Endothelial cell of umbilical vein (primary cell): ENCODE measurements at regions not wholly inside any gene's neighbourhood (a gene's known extent, or its start where the extent isn't known, plus 50 kb on each side); places are given as distances from the start of the nearest gene placed in this dataset.

ENCODE experiments used
- BruUV-seq: library from RNA; stranded (reverse); fragments of 400-500 nt; replicated peaks from 2 replicates; lab custom pipeline; 2021; lab: Mats Ljungman, UMichigan
- CTCF ChIA-PET: fragments of 300-600, 350-600 bp; sonication (Branson Sonifier 250); formaldehyde crosslinking; loops from one replicate; lab custom pipeline; 2021; ENCODE audit warnings: antibody characterized with exemption, inconsistent platforms; lab: Charles Lee
- POLR2A ChIA-PET: fragments of 300-600, 350-600 bp; sonication (Branson Sonifier 250); formaldehyde crosslinking; loops from one replicate; lab custom pipeline; 2021; ENCODE audit warnings: antibody characterized with exemption, inconsistent platforms; lab: Charles Lee
- DNase-seq: peaks from one replicate; pipeline ENCODE4 v3.0.0-alpha.2; 2011; ENCODE audit warnings: low read depth, low spot score
- FAIRE-seq: peaks from 2 replicates; lab custom pipeline; 2011; peaks lifted over from hg19 to GRCh38; lab: Jason Lieb, UNC
- H2AFZ ChIP-seq: 2 replicates; pipeline ENCODE4 v1.6.0; 2012; ENCODE audit warnings: low read depth, low read length, control low read depth, inconsistent platforms
- H3K27ac ChIP-seq: 2 replicates; pipeline ENCODE4 v1.5.1; 2011; ENCODE audit warnings: low read depth, mild to moderate bottlenecking, control low read depth, low read length, moderate library complexity; ENCODE audit not compliant: insufficient read depth
- H3K27me3 ChIP-seq, 2 experiments: 2 replicates each; pipeline versions ENCODE4 v1.6.0 to v1.6.1; 2011; ENCODE audit warnings: low read length in 2 of 2, mixed read lengths in 1 of 2; ENCODE audit not compliant: control insufficient read depth in 2 of 2, insufficient read depth in 2 of 2
- H3K36me3 ChIP-seq, 2 experiments: 2 replicates in 1 of 2; 3 replicates in 1 of 2; pipeline ENCODE4 v1.5.1; 2011; ENCODE audit warnings: low read length in 2 of 2, mild to moderate bottlenecking in 1 of 2, moderate library complexity in 1 of 2; ENCODE audit not compliant: control insufficient read depth in 2 of 2, insufficient read depth in 2 of 2; ENCODE audit errors: extremely low read depth in 1 of 2
- H3K4me1 ChIP-seq: 3 replicates; pipeline ENCODE4 v1.5.1; 2011; ENCODE audit warnings: mild to moderate bottlenecking, low read length; ENCODE audit not compliant: control insufficient read depth, insufficient read depth; ENCODE audit errors: extremely low read depth
- H3K4me2 ChIP-seq: 2 replicates; pipeline ENCODE4 v1.6.1; 2011; ENCODE audit warnings: low read length, control low read depth, mixed read lengths; ENCODE audit not compliant: insufficient read depth
- H3K4me3 ChIP-seq, 3 experiments: fragments of 200-600 bp in 1 of 3; sonication (generic), shearing (Covaris generic) in 1 of 3; replicated peaks in 1 of 3; 2 replicates each; pipeline ENCODE4 v1.5.1; 2011 to 2016; ENCODE audit warnings: control low read depth in 3 of 3, low read length in 3 of 3, mild to moderate bottlenecking in 2 of 3, inconsistent platforms in 1 of 3, low read depth in 1 of 3, moderate library complexity in 1 of 3; ENCODE audit not compliant: insufficient read depth in 1 of 3
- H3K79me2 ChIP-seq: 2 replicates; pipeline ENCODE4 v1.6.0; 2012; ENCODE audit warnings: low read length, inconsistent platforms; ENCODE audit not compliant: control insufficient read depth, insufficient read depth
- H3K9ac ChIP-seq: replicated peaks from 2 replicates; pipeline ENCODE3; 2011; ENCODE audit warnings: low read length, control low read depth; ENCODE audit not compliant: insufficient read depth; ENCODE audit errors: extremely low read depth
- H3K9me1 ChIP-seq: replicated peaks from 3 replicates; pipeline ENCODE4 v1.6.0; 2011; ENCODE audit warnings: mild to moderate bottlenecking, low read length; ENCODE audit not compliant: control insufficient read depth, insufficient read depth; ENCODE audit errors: extremely low read depth
- H3K9me3 ChIP-seq: replicated peaks from 2 replicates; pipeline ENCODE4 v1.5.1; 2012; ENCODE audit warnings: low read length, inconsistent platforms; ENCODE audit not compliant: control insufficient read depth, insufficient read depth
- H4K20me1 ChIP-seq: replicated peaks from 2 replicates; pipeline ENCODE3; 2011; ENCODE audit warnings: mild to moderate bottlenecking, low read length; ENCODE audit not compliant: control insufficient read depth, insufficient read depth; ENCODE audit errors: extremely low read depth
- EZH2 ChIP-seq: IDR thresholded peaks from 2 replicates; pipeline ENCODE4 v1.6.1; 2012; ENCODE audit warnings: borderline replicate concordance, low read depth, mild to moderate bottlenecking, moderate library complexity, low read length, inconsistent platforms; ENCODE audit not compliant: severe bottlenecking
- FOS ChIP-seq: IDR thresholded peaks from 2 replicates; pipeline ENCODE4 v1.6.1; 2011; ENCODE audit warnings: mild to moderate bottlenecking, low read length, moderate library complexity, borderline replicate concordance; ENCODE audit not compliant: insufficient read depth
- GATA2 ChIP-seq: IDR thresholded peaks from 2 replicates; pipeline ENCODE4 v1.7.0; 2011; ENCODE audit warnings: low read depth, mild to moderate bottlenecking, moderate library complexity, mixed read lengths, low read length; ENCODE audit not compliant: insufficient read length, insufficient read depth
- JUN ChIP-seq: IDR thresholded peaks from 2 replicates; pipeline ENCODE4 v1.6.1; 2011; ENCODE audit warnings: borderline replicate concordance, low read depth; ENCODE audit not compliant: insufficient read length, insufficient read depth
- MYC ChIP-seq: IDR thresholded peaks from one replicate; pipeline ENCODE4 v1.6.1; 2011; ENCODE audit warnings: mild to moderate bottlenecking, low read depth, low read length
- POLR2A ChIP-seq: IDR thresholded peaks from 2 replicates; pipeline ENCODE4 v1.6.1; 2012; ENCODE audit warnings: low read depth, mild to moderate bottlenecking, control low read depth, low read length
- POLR2AphosphoS5 ChIP-seq: IDR thresholded peaks from 2 replicates; pipeline ENCODE4 v1.6.1; 2012; ENCODE audit warnings: low read depth, mild to moderate bottlenecking, control low read depth, low read length, moderate library complexity; ENCODE audit not compliant: insufficient read depth
- dilution Hi-C: fragments of 300-500 bp; cut with MboI; formaldehyde crosslinking; loops from one replicate; pipeline ENCODE4 v1.15.0; 2019; ENCODE audit warnings: low sequenced_read_pairs; ENCODE audit not compliant: extremely low pct_ligation_motif_present
- intact Hi-C: fragments of 100-400 bp; cut with micrococcal nuclease; formaldehyde crosslinking; loops from one replicate; pipeline ENCODE4 v1.10.0; 2022
- TF ChIP-seq, protein P1 (sequence below): IDR thresholded peaks from 2 replicates; pipeline ENCODE4 v1.6.1; 2011; ENCODE audit not compliant: insufficient read depth, insufficient read length
- TF ChIP-seq, protein P2 (sequence below), 2 donors: IDR thresholded peaks; 1 replicate in 1 of 2; 2 replicates in 1 of 2; pipeline ENCODE4 v1.5.1; 2011; ENCODE audit warnings: low read length in 2 of 2, mild to moderate bottlenecking in 2 of 2, moderate library complexity in 2 of 2, control low read depth in 1 of 2, inconsistent platforms in 1 of 2, low read depth in 1 of 2; ENCODE audit not compliant: insufficient read depth in 1 of 2; ENCODE audit errors: extremely low read depth in 1 of 2

DNA sequence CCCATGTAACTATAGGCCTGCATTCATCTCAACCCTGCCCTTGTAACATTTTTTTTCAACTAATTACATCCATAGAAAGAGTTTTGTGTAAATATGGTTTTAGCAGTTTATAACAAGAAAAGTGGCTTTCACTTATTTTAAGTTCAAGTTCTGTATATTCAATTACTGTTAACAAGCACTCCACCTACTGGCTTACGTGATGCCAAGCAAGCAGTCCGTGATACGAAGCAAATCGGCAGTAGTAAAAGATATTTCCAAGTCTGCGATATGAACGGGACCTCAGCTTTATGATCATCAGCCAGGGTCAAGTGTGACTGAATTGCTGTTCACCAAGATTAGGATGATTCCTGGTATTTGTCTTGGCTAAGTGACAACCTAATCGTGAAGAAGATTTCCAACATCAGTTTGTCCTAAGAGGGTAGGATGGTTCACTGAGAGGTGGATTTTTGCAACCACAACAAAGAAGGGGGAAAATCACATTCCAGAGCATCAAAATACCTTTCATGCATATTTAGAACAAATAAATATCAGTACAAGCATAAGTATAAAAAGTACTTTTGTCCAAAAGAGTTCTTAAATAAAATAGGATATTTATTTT lies 456.2 kb downstream of the FOXG1 start:
- peak overlapping the region; percentile 69 for H2AFZ ChIP-seq
- intact Hi-C loops, result loop anchor here (1.0 to 2.0 kb wide), 2 partner anchors 206 to 298 kb away; no protein-coding TSS in a partner anchor

DNA sequence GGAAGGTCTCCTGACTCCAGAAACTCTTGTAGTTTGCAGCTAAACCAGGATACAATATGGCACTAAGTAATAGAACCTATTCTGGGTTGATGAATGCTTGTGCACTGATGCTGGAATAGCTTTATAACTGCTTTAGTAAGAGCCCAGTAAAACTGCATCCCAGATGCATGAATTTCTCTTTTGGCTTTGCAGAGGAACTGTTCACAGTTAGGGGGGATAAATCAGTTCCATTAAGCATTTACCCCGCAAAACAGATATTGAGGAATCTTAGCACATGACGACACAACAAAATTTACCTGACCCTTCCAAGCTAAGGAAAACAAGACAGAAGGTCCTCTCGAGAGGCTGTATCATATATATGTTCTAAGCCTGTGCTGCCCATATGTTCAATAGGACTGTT lies 457.4 kb downstream of the FOXG1 start:
- ChIA-PET CTCF (interaction anchor here (0.8 to 1.6 kb wide), 3 partner anchors 13 to 467 kb away, joined by 3 to 4 read pairs (median 4); no protein-coding TSS in a partner anchor), POLR2A (no interaction called here)
- no peaks in the 10 kb centered on the region for H3K36me3 ChIP-seq
- no peak for DNase-seq
- H3K79me2 ChIP-seq, result no peaks in the 10 kb centered on the region
- no peaks in the 10 kb centered on the region for H4K20me1 ChIP-seq
- no peaks in the 10 kb centered on the region for H3K9me1 ChIP-seq
- no TSS peak for BruUV-seq
- TF ChIP-seq, protein P1, sequence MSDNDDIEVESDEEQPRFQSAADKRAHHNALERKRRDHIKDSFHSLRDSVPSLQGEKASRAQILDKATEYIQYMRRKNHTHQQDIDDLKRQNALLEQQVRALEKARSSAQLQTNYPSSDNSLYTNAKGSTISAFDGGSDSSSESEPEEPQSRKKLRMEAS, result no peak
- TF ChIP-seq POLR2A (no peak), JUN (no peak), FOS (no peak), POLR2AphosphoS5 (no peak), GATA2 (no peak), EZH2 (no peak), MYC (no peak)
- TF ChIP-seq, protein P2, sequence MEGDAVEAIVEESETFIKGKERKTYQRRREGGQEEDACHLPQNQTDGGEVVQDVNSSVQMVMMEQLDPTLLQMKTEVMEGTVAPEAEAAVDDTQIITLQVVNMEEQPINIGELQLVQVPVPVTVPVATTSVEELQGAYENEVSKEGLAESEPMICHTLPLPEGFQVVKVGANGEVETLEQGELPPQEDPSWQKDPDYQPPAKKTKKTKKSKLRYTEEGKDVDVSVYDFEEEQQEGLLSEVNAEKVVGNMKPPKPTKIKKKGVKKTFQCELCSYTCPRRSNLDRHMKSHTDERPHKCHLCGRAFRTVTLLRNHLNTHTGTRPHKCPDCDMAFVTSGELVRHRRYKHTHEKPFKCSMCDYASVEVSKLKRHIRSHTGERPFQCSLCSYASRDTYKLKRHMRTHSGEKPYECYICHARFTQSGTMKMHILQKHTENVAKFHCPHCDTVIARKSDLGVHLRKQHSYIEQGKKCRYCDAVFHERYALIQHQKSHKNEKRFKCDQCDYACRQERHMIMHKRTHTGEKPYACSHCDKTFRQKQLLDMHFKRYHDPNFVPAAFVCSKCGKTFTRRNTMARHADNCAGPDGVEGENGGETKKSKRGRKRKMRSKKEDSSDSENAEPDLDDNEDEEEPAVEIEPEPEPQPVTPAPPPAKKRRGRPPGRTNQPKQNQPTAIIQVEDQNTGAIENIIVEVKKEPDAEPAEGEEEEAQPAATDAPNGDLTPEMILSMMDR (IDR thresholded peaks at IDR 0.05; ENCODE audit: extremely low read depth in 1 of 2, insufficient read depth in 1 of 2, low read depth in 1 of 2, low read length in 2 of 2), result no peak
- no peak for FAIRE-seq
- no peaks in the 10 kb centered on the region for H3K9me3 ChIP-seq
- dilution Hi-C loops (no loop called here), intact Hi-C loops (loop anchor here (2.0 kb wide), 1 partner anchor 297 kb away; no protein-coding TSS in a partner anchor)
- H3K4me3 ChIP-seq, result no peak overlapping the region
- no peak overlapping the region for H3K9ac ChIP-seq
- no peaks in the 10 kb centered on the region for H3K27me3 ChIP-seq
- H3K4me1 ChIP-seq, result no peaks in the 10 kb centered on the region
- no peak overlapping the region for H2AFZ ChIP-seq
- H3K27ac ChIP-seq, result no peak overlapping the region
- no peak overlapping the region for H3K4me2 ChIP-seq

More for the DNA sequence above, 456.2 kb downstream of the FOXG1 start:
- Histone ChIP-seq H3K36me3 (no peaks in the 10 kb centered on the region), H3K9ac (no peak overlapping the region), H3K4me2 (peak overlapping the region; percentile 9), H3K27ac (no peak overlapping the region), H3K27me3 (no peaks in the 10 kb centered on the region), H3K9me1 (no peaks in the 10 kb centered on the region), H4K20me1 (no peaks in the 10 kb centered on the region), H3K4me3 (no peak overlapping the region), H3K4me1 (no peaks in the 10 kb centered on the region), H3K9me3 (no peaks in the 10 kb centered on the region), H3K79me2 (no peaks in the 10 kb centered on the region)
- BruUV-seq, result no TSS peak
- FAIRE-seq, result no peak
- DNase-seq, result peak; percentile 44
- CTCF ChIA-PET, result interaction anchor here (1.6 to 1.7 kb wide), 2 partner anchors 12 to 449 kb away, joined by 4 to 6 read pairs; no protein-coding TSS in a partner anchor
- POLR2A ChIA-PET, result no interaction called here
- dilution Hi-C loops, result no loop called here
- TF ChIP-seq MYC, result no peak
- TF ChIP-seq, protein P2 (IDR thresholded peaks at IDR 0.05; ENCODE audit: extremely low read depth in 1 of 2, insufficient read depth in 1 of 2, low read depth in 1 of 2, low read length in 2 of 2), result peak; percentile 43 to 52
